ENCODE measurements at regions not wholly inside any gene's neighbourhood (a gene's known extent, or its start where the extent isn't known, plus 50 kb on each side); places are given as distances from the start of the nearest gene placed in this dataset.

DNA sequence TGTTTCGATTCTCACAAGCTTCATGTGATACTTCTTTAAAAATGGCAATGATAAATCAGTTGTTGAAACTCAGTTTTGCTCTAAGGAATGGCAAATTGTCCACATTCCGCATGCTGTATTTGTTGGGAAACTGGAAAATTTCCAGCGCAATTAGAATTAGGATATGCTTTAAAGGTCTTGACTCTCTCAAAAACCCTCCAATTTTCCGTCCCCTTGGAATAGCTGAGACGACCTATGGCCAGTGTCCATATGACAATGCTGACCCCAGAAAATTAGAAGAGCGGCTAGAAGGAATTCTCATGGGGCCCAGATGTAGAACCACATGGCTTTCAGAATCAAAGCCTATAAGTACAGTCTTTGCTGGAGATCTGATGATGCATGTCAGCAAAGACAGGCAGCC, 170.8 kb downstream of the TMEM18 start:
- Histone ChIP-seq H3K27me3 (ENCODE audit: low read depth, low read length) (no peaks in the 10 kb centered on the region), H4K20me1 (ENCODE audit: insufficient read depth, low read length) (no peaks in the 10 kb centered on the region), H3K27ac (ENCODE audit: low read length) (no peak overlapping the region), H3K9me3 (ENCODE audit: insufficient read depth, low read length) (no peaks in the 10 kb centered on the region), H3K9ac (ENCODE audit: low read length) (no peak overlapping the region), H3K4me2 (ENCODE audit: low read length) (no peak overlapping the region), H3K4me3 (ENCODE audit: low read length) (no peak overlapping the region), H3K36me3 (replicated peaks; ENCODE audit: low read depth, low read length) (no peaks in the 10 kb centered on the region), H3K4me1 (ENCODE audit: low read length) (no peaks in the 10 kb centered on the region), H2AFZ (ENCODE audit: low read depth, low read length) (no peak overlapping the region), H3K79me2 (ENCODE audit: low read length) (no peaks in the 10 kb centered on the region)
- TF ChIP-seq, protein P1, sequence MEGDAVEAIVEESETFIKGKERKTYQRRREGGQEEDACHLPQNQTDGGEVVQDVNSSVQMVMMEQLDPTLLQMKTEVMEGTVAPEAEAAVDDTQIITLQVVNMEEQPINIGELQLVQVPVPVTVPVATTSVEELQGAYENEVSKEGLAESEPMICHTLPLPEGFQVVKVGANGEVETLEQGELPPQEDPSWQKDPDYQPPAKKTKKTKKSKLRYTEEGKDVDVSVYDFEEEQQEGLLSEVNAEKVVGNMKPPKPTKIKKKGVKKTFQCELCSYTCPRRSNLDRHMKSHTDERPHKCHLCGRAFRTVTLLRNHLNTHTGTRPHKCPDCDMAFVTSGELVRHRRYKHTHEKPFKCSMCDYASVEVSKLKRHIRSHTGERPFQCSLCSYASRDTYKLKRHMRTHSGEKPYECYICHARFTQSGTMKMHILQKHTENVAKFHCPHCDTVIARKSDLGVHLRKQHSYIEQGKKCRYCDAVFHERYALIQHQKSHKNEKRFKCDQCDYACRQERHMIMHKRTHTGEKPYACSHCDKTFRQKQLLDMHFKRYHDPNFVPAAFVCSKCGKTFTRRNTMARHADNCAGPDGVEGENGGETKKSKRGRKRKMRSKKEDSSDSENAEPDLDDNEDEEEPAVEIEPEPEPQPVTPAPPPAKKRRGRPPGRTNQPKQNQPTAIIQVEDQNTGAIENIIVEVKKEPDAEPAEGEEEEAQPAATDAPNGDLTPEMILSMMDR (IDR thresholded peaks at IDR 0.05; ENCODE audit: low read depth, low read length): no peak
- no peak for TF ChIP-seq EZH2phosphoT487 (IDR thresholded peaks at IDR 0.05; ENCODE audit: low read depth)

DNA sequence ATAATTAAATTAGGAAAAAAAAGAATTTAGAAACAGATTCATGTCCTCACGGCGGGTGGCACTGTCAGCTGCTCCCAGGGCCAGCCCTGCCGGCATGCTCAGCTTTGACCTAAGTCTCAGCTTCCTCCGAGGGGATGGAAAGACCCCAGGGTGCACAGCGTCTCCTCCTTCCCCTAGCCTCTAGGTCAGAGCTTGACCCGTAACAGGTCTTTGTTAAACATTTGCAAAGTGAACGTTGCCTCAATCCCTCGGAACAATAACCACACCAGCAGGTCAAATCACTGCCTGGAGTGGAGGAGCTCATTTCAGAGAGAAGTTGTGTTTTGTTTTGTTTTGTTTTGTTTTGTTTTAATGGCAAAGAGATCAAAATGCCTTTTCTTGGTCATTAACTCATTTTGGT, 171.3 kb downstream of the TMEM18 start:
- H3K36me3 ChIP-seq (replicated peaks; ENCODE audit: low read depth, low read length): no peaks in the 10 kb centered on the region
- no peak overlapping the region for H2AFZ ChIP-seq (ENCODE audit: low read depth, low read length)
- TF ChIP-seq, protein P1 (IDR thresholded peaks at IDR 0.05; ENCODE audit: low read depth, low read length): no peak
- no peak for TF ChIP-seq EZH2phosphoT487 (IDR thresholded peaks at IDR 0.05; ENCODE audit: low read depth)
- no peak overlapping the region for H3K9ac ChIP-seq (ENCODE audit: low read length)
- H4K20me1 ChIP-seq (ENCODE audit: insufficient read depth, low read length): no peaks in the 10 kb centered on the region
- H3K4me1 ChIP-seq (ENCODE audit: low read length): no peaks in the 10 kb centered on the region
- no peak overlapping the region for H3K4me3 ChIP-seq (ENCODE audit: low read length)
- no peaks in the 10 kb centered on the region for H3K9me3 ChIP-seq (ENCODE audit: insufficient read depth, low read length)
- H3K79me2 ChIP-seq (ENCODE audit: low read length): no peaks in the 10 kb centered on the region
- H3K4me2 ChIP-seq (ENCODE audit: low read length): no peak overlapping the region
- no peaks in the 10 kb centered on the region for H3K27me3 ChIP-seq (ENCODE audit: low read depth, low read length)
- H3K27ac ChIP-seq (ENCODE audit: low read length): no peak overlapping the region

DNA sequence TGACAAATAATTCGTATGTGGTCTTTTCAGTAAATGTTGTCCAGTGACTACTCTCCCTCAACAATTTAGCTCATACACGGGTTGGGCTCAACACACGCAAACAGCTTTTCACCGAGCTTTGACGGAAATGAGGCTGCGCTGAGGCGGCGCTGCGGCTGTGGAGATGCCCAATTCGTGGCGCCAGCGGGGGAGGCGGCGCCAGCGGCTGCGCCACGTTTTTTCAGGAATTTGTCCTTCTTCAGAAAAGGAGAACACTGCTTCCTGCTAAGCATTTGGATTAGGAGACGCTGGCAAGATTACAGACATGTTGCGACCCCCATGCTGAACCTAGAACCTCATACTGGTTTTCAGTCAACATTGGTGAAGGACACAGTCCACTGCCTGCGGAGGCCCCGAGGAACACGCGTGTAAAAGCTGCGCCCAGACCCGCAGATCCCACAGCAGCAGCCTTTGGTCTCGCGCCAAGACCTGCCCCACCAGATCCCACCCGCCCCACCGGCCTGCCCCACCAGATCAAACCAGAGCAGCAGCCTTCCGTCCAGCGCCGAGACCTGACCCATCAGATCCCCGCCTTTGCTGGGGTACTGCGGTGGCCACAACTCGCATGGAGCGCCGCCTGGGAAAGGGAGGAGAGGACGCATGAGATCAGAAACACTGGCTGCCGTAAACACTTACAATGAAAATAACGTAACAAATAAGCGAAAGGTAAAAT, 173.8 kb downstream of the TMEM18 start:
- Histone ChIP-seq H3K79me2 (ENCODE audit: low read length) (no peaks in the 10 kb centered on the region), H2AFZ (ENCODE audit: low read depth, low read length) (no peak overlapping the region), H3K4me2 (ENCODE audit: low read length) (no peak overlapping the region), H3K9me3 (ENCODE audit: insufficient read depth, low read length) (no peaks in the 10 kb centered on the region), H3K4me1 (ENCODE audit: low read length) (no peaks in the 10 kb centered on the region), H3K36me3 (replicated peaks; ENCODE audit: low read depth, low read length) (no peaks in the 10 kb centered on the region), H3K4me3 (ENCODE audit: low read length) (no peak overlapping the region), H3K27me3 (ENCODE audit: low read depth, low read length) (no peaks in the 10 kb centered on the region), H3K27ac (ENCODE audit: low read length) (no peak overlapping the region), H4K20me1 (ENCODE audit: insufficient read depth, low read length) (no peaks in the 10 kb centered on the region), H3K9ac (ENCODE audit: low read length) (no peak overlapping the region)
- no peak for TF ChIP-seq EZH2phosphoT487 (IDR thresholded peaks at IDR 0.05; ENCODE audit: low read depth)
- TF ChIP-seq, protein P1 (IDR thresholded peaks at IDR 0.05; ENCODE audit: low read depth, low read length): no peak

DNA sequence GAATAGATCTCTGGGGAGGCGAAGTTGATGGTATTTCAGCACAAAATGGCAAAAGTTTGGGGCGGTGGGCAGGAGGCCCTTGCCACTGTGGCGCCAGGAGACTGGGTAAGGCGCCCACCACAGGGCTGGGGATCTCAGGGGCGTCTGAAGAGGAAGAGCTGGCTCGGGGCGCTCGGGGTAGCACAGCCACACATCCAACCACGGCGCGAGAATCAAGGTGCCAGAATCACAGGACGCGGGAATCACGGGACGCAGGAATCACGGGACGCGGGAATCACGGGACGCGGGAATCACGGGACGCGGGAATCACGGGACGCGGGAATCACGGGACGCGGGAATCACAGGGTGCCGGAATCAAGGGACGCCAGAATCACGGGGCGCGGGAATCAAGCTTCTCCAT, 174.4 kb downstream of the TMEM18 start:
- Histone ChIP-seq H3K4me1 (ENCODE audit: low read length) (no peaks in the 10 kb centered on the region), H3K9me3 (ENCODE audit: insufficient read depth, low read length) (no peaks in the 10 kb centered on the region), H3K4me3 (ENCODE audit: low read length) (no peak overlapping the region), H3K4me2 (ENCODE audit: low read length) (no peak overlapping the region), H3K79me2 (ENCODE audit: low read length) (no peaks in the 10 kb centered on the region), H3K9ac (ENCODE audit: low read length) (no peak overlapping the region), H2AFZ (ENCODE audit: low read depth, low read length) (no peak overlapping the region), H3K36me3 (replicated peaks; ENCODE audit: low read depth, low read length) (no peaks in the 10 kb centered on the region), H4K20me1 (ENCODE audit: insufficient read depth, low read length) (no peaks in the 10 kb centered on the region), H3K27me3 (ENCODE audit: low read depth, low read length) (no peaks in the 10 kb centered on the region), H3K27ac (ENCODE audit: low read length) (no peak overlapping the region)
- TF ChIP-seq, protein P1 (IDR thresholded peaks at IDR 0.05; ENCODE audit: low read depth, low read length): no peak
- TF ChIP-seq EZH2phosphoT487 (IDR thresholded peaks at IDR 0.05; ENCODE audit: low read depth): no peak

Measured in OCI-LY3 (cell line).